ENCODE measurements at regions not wholly inside any gene's neighbourhood (a gene's known extent, or its start where the extent isn't known, plus 50 kb on each side); places are given as distances from the start of the nearest gene placed in this dataset.

DNA sequence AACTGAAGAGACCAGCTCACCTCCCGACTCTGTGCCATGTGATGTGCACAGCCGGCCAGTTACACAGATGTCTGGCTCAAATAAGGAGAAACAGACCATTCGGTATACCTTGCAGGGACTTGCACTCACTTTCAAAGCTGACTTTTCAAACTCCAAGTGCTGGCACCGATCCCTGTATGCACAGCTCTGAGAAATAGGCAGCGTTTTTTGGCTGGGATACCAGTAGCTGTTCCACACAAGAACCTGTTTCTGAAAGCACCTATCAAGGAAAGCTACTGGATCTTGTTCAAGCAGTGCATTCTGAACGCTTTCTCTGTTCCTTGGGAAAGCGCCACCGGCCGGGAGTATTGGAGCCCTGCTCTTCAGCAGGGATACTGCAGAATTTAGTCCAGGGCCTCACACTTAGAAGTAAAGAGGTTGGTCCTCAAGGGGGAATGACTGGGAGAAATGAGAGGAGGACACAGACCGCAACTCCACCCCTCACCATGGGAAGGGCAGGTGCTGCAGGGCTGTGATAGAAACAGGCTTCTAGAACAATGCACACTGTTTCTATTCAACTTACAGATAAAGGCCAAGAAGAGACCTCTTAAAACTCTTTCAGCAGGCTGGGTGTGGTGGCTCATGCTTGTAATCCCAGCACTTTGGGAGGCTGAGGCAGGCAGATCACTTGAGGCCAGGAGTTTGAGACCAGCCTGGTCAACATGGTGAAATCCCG lies 53.6 kb upstream of the PABPC3 start:
- no TSS peak for BruUV-seq (replicated peaks)
- no peaks in the 10 kb centered on the region for H3K36me3 ChIP-seq (ENCODE audit: control insufficient read depth in 2 of 2, extremely low read depth in 1 of 2, insufficient read depth in 2 of 2, low read length in 2 of 2)
- H3K9me3 ChIP-seq (replicated peaks; ENCODE audit: control insufficient read depth, insufficient read depth, low read length) = no peaks in the 10 kb centered on the region
- ChIA-PET POLR2A (no interaction called here), CTCF (no interaction called here)
- H3K9me1 ChIP-seq (replicated peaks; ENCODE audit: control insufficient read depth, extremely low read depth, insufficient read depth, low read length) = no peaks in the 10 kb centered on the region
- dilution Hi-C loops (cut with MboI; ENCODE audit: extremely low pct_ligation_motif_present, low sequenced_read_pairs) (no loop called here), intact Hi-C loops (cut with micrococcal nuclease) (no loop called here)
- DNase-seq (ENCODE audit: low read depth, low spot score) = no peak
- no peaks in the 10 kb centered on the region for H3K79me2 ChIP-seq (ENCODE audit: control insufficient read depth, insufficient read depth, low read length)
- H3K9ac ChIP-seq (replicated peaks; ENCODE audit: extremely low read depth, insufficient read depth, low read length) = no peak overlapping the region
- H4K20me1 ChIP-seq (replicated peaks; ENCODE audit: control insufficient read depth, extremely low read depth, insufficient read depth, low read length) = no peaks in the 10 kb centered on the region
- no peak for FAIRE-seq
- H3K4me2 ChIP-seq (ENCODE audit: insufficient read depth, low read length) = no peak overlapping the region
- TF ChIP-seq POLR2AphosphoS5 (IDR thresholded peaks at IDR 0.05; ENCODE audit: insufficient read depth, low read depth, low read length) (no peak), GATA2 (IDR thresholded peaks at IDR 0.05; ENCODE audit: insufficient read depth, insufficient read length, low read depth, low read length) (no peak), EZH2 (IDR thresholded peaks at IDR 0.05; ENCODE audit: borderline replicate concordance, low read depth, low read length, severe bottlenecking) (no peak), MAX (IDR thresholded peaks at IDR 0.05; ENCODE audit: insufficient read depth, insufficient read length) (no peak), JUN (IDR thresholded peaks at IDR 0.05; ENCODE audit: borderline replicate concordance, insufficient read depth, insufficient read length, low read depth) (no peak), FOS (IDR thresholded peaks at IDR 0.05; ENCODE audit: borderline replicate concordance, insufficient read depth, low read length) (no peak), MYC (IDR thresholded peaks at IDR 0.05; ENCODE audit: low read depth, low read length) (no peak), POLR2A (IDR thresholded peaks at IDR 0.05; ENCODE audit: low read depth, low read length) (no peak)
- TF ChIP-seq, protein P1, sequence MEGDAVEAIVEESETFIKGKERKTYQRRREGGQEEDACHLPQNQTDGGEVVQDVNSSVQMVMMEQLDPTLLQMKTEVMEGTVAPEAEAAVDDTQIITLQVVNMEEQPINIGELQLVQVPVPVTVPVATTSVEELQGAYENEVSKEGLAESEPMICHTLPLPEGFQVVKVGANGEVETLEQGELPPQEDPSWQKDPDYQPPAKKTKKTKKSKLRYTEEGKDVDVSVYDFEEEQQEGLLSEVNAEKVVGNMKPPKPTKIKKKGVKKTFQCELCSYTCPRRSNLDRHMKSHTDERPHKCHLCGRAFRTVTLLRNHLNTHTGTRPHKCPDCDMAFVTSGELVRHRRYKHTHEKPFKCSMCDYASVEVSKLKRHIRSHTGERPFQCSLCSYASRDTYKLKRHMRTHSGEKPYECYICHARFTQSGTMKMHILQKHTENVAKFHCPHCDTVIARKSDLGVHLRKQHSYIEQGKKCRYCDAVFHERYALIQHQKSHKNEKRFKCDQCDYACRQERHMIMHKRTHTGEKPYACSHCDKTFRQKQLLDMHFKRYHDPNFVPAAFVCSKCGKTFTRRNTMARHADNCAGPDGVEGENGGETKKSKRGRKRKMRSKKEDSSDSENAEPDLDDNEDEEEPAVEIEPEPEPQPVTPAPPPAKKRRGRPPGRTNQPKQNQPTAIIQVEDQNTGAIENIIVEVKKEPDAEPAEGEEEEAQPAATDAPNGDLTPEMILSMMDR (IDR thresholded peaks at IDR 0.05; ENCODE audit: extremely low read depth in 1 of 2, insufficient read depth in 1 of 2, low read depth in 1 of 2, low read length in 2 of 2) = no peak
- H3K4me1 ChIP-seq (ENCODE audit: control insufficient read depth, extremely low read depth, insufficient read depth, low read length) = peaks cover 3% of the 10 kb centered on the region
- H3K27me3 ChIP-seq (ENCODE audit: control insufficient read depth in 2 of 2, insufficient read depth in 2 of 2, low read length in 2 of 2) = peaks cover 21 to 31% of the 10 kb centered on the region in 2 experiments
- no peak overlapping the region for H3K4me3 ChIP-seq (replicated peaks in 1 of 3; ENCODE audit: insufficient read depth in 1 of 3, low read depth in 1 of 3, low read length in 3 of 3)
- H2AFZ ChIP-seq (ENCODE audit: low read depth, low read length) = no peak overlapping the region
- no peak overlapping the region for H3K27ac ChIP-seq (ENCODE audit: insufficient read depth, low read depth, low read length)
